ENCODE measurements at regions not wholly inside any gene's neighbourhood (a gene's known extent, or its start where the extent isn't known, plus 50 kb on each side); places are given as distances from the start of the nearest gene placed in this dataset.

DNA sequence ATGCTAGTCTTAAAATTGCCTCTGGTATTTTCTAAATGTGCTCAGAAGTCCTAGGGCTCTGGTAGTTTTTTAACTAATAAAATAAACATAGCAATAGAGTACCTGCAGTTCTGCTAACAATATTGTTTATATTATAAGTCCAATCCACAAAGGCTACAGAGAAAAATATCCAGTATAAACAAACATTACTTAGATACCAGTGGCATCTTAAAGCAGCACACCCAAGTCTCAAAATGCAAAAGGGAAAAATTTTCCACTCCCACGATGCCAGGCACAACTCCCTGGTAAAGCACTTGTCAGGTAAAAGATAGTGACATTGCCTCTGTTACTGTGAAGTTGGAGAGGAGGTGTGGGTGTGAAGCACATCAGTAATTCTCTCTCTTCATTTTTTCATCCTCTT lies 123.3 kb downstream of the OGFRL1 start:
- TF ChIP-seq EZH2phosphoT487 (IDR thresholded peaks at IDR 0.05; ENCODE audit: borderline replicate concordance, low read length), result no peak
- TF ChIP-seq, protein P1, sequence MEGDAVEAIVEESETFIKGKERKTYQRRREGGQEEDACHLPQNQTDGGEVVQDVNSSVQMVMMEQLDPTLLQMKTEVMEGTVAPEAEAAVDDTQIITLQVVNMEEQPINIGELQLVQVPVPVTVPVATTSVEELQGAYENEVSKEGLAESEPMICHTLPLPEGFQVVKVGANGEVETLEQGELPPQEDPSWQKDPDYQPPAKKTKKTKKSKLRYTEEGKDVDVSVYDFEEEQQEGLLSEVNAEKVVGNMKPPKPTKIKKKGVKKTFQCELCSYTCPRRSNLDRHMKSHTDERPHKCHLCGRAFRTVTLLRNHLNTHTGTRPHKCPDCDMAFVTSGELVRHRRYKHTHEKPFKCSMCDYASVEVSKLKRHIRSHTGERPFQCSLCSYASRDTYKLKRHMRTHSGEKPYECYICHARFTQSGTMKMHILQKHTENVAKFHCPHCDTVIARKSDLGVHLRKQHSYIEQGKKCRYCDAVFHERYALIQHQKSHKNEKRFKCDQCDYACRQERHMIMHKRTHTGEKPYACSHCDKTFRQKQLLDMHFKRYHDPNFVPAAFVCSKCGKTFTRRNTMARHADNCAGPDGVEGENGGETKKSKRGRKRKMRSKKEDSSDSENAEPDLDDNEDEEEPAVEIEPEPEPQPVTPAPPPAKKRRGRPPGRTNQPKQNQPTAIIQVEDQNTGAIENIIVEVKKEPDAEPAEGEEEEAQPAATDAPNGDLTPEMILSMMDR (IDR thresholded peaks at IDR 0.05; ENCODE audit: low read depth, low read length, poor library complexity, severe bottlenecking), result no peak

Measured in DOHH2 (cell line).